ENCODE measurements at regions not wholly inside any gene's neighbourhood (a gene's known extent, or its start where the extent isn't known, plus 50 kb on each side); places are given as distances from the start of the nearest gene placed in this dataset.
"Not testable (repeated sequence)": the region's sequence is repeated elsewhere in the genome, so short reads cannot be mapped to it uniquely, and the experiment has no call there.

DNA sequence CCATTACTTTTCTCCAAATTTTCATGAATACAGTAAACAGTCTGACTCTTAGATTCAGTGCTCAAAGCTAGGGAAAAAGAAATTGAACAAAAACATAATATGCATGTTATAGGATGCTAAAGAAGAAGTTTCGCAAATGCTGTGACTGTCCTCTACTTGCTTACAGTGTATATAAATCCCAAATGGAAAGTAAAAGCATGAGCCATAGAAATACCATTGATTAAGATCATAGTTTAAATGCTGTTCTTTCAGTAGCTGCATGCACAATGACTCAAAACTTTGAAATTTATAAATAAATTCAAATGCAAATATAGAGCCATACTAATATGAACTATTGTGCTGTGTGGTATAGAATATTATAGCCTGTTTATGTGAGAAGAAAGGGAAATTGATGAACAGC, 1113.9 kb upstream of the ACVR2A start:
- DNase-seq = no peak

DNA sequence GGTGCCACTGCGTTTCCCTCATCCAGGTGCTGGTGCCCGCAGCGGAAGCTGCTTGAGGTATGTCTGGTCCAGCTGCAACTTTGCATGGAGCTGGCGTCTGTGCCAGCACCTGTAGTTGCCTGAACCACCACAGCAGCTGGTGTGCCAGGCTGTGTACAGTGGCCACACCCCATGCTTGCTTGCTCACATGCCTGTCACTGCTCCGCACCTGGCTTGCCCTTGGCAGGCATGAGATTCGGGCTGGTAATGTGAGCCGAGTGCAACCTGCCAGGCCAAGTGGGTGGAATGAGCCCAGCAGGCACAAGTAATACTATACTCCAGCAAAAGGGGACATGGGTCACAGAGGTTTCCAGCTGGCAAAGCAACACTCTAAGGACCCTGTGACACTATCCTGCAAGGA, 1123.3 kb upstream of the ACVR2A start:
- DNase-seq = no peak

DNA sequence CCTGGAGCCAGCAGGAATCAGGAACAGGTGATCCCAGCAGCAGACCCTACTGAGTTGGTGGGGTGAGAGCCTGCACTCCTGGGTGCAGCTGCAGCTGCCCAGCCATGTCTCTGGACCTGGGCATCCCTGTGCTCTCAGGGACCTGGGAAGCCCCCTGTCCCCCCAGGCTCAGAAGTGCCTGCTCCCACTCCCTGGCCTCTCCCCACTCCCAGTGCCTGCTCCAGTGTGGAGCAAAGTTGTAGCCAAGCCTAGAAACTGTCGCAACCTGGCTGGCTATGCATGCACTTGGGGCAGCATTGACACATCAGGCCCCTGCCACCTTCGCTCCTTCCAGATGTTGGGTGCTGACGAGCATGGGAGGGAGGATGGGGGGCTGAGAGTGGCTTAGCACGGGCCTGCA, 1124.7 kb upstream of the ACVR2A start:
- DNase-seq = no peak

DNA sequence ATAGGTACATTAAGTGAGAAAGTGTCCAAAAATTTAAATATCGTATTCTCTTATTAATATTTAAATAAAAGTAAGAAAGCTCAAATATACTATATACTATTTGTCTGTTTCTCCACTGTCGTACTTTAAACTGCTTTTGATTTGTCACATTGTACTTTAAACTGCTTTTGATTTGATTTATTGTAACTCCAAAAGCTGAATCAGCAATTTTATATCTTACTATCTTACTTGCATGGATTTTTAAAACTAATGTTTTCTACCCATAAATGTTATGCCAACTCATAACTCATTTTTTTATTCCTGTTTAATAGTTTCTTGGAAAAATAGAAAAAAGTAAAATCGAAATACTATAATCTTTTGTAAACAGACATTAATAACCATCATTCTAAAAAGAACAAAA, 1128.2 kb upstream of the ACVR2A start:
- no peak for DNase-seq

DNA sequence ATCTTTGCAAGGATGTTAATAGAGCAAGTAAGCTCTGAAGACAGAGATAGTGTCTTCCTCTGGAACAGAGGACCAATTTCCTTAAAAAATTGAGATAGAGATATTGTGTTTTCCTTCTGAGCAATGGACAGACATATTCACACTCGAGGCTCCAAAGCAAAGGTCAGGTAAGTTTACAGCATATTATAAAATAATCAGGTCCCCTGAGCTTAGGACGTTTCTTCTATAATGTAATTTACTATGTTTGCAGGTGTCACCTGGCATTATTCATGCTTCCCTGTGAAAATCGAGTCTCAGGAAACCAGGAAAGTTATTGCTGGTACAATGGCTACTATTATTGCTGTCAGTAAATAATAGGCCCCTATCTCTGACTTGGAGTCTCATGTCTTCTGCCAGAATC, 1135.8 kb upstream of the ACVR2A start:
- no peak for DNase-seq

DNA sequence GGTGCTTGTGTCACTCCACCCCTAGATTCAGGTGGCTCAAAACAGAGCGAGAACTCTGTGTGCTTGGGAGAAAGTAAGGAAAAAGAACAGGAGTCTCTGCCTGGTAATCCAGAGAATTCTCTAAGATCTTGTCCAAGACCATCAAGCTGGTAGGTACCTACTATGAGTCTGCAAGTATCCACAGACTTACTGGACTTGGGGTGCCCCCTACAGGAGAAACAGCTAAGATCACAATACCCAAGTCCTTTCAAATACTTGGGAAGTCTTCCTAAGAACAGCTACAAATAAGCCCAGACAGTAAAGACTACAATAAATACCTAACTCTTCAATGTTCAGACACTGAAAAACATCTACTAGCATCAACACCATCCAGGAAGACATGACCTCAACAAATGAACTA, 1143.6 kb upstream of the ACVR2A start:
- no peak for DNase-seq

DNA sequence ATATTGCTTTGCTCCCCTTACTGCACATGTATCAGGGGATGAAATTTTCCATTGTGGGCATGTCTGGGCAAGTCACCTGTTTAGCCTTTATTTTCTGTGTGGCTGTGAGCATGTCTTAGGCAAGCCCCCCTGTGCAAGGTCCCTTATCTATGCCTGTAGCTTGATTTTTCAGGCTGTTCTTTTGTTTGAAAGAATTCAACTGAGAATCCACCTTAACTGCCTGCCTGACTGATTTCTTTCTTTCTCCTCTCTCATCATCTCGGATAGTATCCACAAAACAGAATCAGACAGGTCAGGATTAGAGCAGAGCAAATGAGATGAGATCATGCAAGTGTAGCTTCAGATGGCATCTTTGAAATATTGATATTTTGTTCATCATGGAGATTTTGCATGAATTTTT, 1147.5 kb upstream of the ACVR2A start:
- no peak for DNase-seq

DNA sequence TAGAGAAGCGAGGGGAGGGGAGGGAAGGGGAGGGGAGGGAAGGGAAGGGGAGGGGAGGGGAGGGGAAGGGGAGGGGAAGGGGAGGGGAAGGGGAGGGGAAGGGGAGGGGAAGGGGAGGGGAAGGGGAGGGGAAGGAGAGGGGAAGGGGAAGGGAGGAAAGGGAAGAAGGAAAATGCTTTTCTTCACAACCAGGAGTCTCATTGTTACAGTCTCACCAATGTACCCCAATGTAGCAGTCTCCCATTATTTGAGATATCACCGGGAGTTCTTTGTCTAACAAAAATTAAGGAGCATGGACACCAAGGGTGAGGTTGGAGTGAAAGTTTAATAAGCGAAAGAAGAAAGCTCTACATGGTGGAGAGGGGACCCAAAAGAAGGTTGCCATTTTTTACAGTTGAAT, 1148.0 kb upstream of the ACVR2A start:
- not testable (repeated sequence) for DNase-seq

DNA sequence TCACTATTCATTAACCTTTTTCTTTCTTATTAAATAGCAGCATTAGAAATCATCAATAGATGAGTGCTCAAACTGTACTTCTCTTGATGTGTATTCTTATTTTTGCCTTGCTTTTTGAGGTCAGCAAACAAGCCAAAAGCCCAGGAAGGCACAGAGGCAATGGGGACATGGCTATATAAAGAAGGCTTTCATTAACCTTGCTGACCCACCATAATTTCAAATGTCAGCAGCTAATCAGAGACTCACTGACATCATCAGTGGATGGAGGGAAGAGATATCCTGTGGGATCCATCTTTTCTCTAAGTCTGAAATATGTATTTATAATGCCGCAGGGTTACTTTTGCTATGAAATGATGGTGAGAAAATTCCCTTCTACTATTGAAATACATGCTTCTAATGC, 1162.8 kb upstream of the ACVR2A start:
- DNase-seq = no peak

DNA sequence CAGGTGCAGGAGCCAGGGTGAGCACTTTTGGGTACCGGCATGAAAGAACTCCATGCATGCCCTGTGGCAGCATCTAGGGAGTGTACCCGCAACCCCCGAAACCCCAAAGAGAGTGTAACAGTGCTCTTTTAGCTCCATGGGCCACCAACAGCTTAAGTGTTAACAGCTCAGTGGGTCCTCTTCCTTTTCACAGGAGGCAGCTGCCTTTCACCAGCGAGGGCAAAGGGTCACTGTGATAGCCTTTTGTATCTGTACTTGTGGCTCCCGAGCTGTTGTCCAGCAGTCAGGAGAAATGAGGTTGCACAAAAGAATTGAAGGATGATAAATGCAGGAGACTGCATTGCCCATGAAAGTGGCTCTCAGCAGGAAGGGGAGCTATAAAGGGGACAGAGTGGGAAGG, 1166.3 kb upstream of the ACVR2A start:
- no peak for DNase-seq

DNA sequence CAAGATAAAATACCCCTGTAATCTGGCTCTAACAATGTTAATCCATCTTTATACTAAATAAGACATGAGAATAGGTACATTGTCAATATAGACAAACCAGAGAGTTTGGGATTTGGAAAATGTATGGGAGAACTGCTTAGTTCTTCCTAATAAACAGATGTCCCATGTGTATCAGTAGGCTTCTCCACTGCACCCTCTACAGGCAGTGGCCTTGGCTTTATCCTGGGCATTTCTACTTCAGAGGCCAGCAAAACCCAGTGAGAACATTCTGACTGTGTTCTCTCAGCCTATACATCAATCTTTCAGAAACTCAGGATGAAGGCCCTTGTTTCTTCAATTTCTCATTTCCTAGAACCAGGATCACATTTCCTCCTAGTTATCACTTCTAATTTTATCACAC, 1167.5 kb upstream of the ACVR2A start:
- DNase-seq = no peak

DNA sequence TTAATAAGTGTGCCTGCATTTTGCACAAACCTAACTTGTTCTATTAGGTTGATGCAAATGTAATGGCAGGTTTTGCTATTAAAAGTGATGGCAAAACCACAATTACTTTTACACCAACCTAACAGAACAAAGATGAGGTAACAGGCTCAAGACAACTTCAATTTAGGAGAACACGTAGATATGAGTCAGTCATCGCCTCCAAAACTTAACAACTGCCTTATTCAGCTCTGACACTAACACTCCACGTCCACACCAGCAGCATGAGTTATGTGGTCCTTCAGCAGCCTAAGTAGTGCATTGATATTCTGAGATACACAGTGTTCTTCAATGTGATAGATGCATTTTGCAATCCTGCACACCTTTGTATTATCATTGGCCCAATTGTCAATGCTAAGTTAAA, 1175.1 kb upstream of the ACVR2A start:
- no peak for DNase-seq

DNA sequence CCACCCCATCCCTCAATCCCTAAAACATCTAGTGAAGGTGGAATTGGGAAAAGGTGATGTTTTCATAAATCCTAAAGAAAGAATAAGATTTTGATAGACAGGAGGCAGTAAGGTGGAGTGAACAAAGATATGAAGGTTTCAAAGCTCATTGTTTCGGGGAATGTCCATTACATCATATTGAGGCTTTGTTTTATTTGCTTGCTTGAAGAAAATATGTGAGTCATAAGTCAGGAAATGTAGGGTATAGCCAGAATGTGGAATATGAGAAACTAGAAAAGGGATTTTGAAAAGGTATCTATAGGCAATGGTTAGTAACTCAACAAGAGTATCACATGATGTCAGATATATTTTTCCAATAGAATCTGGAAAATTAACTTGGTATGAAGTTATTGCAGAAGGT, 1178.5 kb upstream of the ACVR2A start:
- no peak for DNase-seq

DNA sequence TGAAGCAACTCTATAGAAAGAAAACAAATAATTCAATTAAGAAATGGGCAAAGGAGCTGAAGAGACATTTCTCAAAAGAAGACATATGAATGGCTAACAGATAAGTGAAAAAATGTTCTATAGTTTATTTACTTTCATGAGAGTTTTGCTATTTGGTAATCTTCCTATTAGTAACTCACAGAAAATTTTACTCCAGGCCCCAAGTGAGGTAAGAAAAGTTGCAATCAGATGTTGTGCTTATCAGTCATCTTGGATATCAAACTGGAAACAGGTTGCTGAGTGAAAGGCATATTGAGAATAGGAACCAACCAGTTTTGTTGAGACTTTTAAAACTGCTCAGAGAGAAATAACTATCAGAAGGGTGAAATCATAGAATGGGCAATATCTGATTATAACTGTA, 1179.0 kb upstream of the ACVR2A start:
- DNase-seq = no peak

DNA sequence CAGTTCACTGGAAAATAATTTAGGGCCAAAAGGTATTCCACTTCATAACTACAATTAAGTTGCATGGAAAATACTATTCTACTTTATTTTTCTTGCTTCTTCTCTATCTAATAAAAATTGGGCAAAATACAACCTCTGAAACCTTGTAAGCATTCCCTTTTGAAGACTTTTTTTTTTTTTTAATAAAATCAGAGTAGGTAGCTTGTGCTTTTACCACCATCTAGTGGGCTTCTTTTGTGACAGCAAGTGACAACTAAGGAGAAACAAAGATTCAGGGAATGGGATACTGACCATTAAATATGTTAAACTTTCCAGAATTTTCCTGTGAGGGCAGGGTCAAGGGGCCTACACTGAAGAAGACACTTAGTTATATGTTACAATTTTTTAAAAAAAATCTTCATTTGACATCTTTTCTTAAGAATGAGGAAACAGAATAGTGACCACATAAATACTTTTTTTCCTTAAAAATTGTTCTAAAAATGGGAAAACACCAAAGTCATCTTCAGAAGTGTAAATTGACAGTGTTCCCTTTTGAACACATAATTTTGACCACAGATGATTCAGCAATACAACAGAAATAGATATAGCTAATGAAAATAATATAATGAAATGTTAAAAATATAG, 1183.2 kb upstream of the ACVR2A start:
- DNase-seq = peak; percentile 40

DNA sequence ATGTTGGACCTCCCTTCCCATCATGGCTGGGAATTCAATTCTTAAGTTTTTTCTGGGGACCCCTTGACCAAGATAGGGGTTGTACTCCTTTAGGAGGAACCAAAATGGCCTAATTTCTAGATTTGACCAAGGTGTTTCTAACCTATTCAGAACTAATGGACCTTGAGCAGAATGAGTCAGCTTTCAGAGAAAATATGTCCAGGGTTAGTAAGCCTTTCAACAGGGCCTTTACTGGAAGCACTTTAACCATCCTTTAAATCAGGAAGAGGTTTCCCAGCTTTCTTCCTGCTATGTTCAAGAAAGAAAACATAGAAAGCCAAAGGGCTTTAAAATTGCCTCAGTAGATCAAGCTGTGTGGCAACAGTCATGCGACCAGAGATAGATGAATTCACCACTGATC, 1184.9 kb upstream of the ACVR2A start:
- no peak for DNase-seq

DNA sequence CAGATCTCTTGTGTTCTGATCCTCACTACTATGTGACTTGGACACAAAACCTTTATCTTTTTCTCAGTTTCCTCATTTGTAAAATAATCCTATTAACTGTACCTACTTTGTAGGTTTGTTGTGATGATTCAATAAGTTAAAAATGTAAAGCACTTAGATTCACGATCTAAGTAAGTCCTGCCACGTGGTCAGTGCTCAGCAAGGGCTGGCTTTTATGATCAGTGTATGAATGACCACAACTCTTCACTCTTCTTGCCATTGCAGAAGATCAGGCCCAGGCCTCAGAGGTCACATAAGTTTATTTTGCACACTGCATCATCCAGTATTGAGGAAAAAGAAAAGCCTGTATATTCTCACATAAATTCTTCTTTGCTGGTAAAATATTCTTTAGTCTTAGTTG, 1192.5 kb upstream of the ACVR2A start:
- no peak for DNase-seq

DNA sequence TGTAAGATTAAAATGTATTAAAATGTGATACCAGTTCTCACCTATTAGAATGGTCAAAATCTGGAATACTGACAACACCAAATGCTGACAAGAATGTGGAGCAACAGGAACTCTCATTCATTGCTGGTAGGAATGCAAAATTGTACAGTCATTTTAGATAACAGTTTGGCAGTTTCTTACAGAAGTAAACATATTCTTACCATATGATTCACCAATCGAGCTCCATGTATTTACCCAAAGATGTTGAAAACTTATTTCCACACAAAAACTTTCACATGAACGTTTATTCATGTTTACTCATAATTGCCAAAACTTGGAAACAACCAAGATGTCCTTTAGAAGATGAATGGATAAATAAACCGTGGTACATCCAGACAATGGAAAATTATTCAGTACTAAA, 1193.5 kb upstream of the ACVR2A start:
- no peak for DNase-seq

DNA sequence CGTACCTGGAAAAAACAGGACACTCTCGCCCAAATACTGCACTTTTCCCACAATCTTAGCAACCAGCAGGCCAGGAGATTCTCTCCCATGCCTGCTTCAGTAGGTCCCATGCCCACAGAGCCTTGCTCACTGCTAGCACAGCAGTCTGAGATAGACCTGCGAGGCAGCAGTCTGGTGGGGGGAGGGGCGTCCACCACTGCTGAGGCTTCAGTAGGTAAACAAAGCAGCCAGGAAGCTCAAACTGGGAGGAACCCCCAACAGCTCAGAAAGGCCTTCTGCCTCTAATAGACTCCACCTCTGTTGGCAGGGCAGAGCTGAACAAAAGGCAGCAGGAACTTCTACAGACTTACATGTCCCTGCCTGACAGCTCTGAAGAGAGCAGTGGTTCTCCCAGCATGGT, 1202.8 kb upstream of the ACVR2A start:
- no peak for DNase-seq

DNA sequence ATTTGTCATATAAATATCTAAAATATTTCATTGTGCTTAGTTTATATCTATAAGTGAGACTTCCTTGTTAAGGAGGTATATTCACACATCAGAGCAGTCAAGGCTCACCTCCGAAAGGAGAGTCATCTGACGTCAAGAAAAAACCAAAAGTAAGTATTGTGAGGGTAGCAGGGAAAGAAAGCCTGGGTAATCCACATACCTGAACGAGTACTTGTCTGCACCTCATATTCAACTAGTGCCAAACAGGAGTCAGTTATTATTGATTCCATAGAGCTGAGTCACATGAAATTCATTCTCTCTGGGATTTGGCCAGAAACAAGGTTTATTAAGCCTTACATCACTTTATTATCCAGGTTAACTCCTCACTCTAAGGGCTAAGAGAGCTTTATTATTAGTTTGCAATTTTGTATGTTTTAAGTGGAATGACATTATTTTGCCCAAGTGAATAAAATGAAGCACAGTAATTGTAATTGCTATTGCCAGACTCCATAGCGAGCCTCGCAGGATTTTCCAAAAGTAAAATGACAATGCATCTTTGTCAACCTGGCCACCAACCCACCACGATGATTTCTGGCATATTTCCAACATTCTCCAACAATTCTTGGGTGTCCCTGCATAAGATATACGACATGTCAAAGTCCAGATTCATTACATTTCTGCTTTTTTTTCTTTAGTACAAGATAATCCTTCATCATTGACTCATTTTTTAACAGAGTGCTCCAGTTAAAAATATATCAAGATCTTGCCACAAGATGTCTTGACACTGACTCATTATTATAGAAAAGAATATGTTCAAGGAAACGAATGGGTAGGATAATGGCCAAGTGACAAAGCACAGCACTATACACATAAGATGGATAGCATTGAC, 1210.4 kb upstream of the ACVR2A start:
- no peak for DNase-seq

DNA sequence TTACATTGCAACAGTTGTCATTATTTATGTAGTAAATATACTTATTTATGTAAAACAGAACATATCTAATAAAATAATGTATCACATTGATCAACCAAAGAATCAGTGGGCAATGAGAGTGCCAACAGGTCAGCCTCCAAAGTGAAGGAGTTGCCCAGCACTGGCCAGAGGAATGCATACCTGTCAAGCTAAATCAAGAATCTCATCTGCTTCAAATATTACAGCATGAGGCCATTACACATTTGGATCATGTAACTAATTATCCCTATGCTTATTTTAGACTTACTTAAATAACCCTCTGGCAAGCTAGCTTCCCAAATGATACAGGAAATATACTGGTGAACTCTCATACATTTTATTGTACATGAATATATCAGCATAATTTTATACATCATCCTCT, 1211.7 kb upstream of the ACVR2A start:
- DNase-seq = no peak

DNA sequence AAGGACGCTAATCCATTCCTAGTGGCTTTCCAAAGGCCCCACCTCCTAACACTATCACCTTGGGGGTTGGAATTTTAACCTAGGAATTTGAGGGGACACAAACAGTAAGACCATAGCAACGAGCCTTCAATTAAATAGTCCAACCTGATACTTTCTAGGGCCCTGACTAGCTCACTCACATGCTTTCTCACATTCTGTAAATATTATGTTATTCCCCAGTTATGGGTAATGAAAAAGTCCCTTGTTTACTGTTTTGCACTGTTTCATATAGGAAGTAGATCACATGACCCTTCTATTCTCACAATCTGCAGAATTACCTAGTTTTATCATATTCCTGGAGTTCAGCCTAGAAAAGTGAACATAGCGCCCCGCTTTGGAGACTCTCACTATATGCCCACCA, 1212.1 kb upstream of the ACVR2A start:
- DNase-seq = no peak

DNA sequence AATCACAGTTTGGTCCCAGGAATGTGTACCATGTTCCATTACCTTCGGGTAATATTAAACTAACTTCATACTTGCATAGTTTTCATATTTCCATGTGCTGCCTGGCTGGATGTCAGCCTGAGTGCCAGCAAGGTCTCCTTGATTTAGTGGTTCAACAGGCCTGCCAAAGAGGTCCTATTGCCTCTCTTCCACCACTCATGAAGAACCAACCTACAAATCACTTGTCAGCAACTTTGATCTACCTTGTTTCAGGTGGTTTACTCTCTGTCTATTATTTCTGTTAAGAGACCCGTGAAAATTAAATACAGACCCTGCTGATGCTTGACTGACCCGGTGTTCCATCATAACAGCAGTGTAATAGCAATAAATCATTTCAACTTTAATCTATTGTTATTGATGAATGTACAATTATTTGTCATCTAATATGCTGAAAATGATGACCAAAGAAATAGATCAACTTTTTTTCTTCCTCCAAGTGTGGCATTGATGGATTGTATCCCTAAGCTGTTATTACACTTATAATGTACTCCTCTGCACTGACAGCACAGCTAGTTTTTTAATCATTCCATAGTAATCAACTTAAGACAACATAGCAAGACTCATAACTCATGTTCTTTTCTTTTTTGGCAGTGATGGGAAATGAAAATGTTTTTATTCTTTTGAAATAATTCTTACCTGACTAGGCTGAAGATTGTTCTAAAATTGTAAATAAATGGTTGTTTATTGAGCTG, 1220.2 kb upstream of the ACVR2A start:
- DNase-seq = no peak

DNA sequence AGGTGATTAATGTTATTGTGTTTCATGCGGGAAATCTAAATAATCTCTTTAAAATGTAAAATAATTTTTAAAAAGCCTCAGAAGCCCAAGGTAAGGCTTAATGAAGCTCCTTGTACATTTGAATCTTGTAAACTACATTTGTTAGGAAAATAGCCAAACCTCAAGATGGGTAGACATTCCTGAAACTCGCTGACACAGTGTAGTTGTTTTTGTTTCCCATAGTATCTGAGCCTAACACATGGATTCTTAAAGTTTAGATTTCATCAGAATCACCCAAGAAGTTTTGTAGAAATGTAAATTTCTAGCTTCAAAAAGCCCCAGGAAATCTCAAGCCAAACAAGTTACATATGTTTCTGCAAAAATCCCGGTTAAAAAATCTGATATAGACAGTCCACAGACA, 1221.1 kb upstream of the ACVR2A start:
- DNase-seq = no peak
